ENCODE measurements at regions not wholly inside any gene's neighbourhood (a gene's known extent, or its start where the extent isn't known, plus 50 kb on each side); places are given as distances from the start of the nearest gene placed in this dataset.

DNA sequence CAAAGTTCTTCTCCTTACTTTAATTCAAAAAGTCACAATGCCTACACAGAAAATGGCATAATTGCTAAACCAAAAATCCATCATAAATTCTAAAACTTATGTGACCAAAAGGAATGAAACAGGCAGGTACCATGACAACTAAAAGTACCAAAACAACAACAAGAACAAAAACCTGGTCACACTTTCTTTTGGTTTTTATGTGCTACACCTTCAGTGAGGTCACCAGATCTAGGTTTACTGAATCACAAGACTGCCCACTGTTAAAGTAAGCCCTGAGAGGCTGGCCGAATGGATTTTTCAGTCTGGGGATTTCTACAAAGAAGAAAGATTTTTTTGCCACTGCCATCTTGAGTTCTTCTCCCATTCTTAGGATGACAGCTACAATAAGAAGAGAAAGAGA is 583.0 kb upstream of the PKN2 start:
- TF ChIP-seq CTCF (IDR thresholded peaks at IDR 0.05; ENCODE audit: insufficient read depth, low read depth, low read length), result no peak
- DNase-seq (ENCODE audit: low read depth), result no peak
- no peak overlapping the region for H3K4me3 ChIP-seq (ENCODE audit: low read depth, low read length)

GRCh38 chr1:88104236-88104635 is 579.8 kb upstream of the PKN2 start:
- TF ChIP-seq CTCF (IDR thresholded peaks at IDR 0.05; ENCODE audit: insufficient read depth, low read depth, low read length), result no peak
- no peak overlapping the region for H3K4me3 ChIP-seq (ENCODE audit: low read depth, low read length)
- no peak for DNase-seq (ENCODE audit: low read depth)

DNA sequence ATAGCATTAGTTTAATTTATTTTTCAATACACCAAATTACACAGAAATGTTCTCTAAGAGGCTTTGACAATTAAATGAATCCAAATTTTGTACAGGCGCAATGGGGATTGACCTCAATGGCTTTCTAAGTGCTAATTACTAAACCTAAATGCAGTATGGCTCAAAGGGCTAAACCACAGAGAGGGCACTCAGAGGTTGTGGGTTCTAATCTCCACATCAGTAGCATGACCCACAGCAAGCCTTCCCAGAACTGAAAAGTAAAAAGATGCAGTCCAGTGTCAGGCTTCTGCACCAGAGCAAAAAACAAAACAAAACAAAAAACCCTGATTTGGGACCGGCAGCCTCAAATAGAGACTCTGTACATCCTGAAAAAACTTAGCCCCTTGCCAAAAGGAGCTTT is 579.2 kb upstream of the PKN2 start:
- no peak overlapping the region for H3K4me3 ChIP-seq (ENCODE audit: low read depth, low read length)
- DNase-seq (ENCODE audit: low read depth), result no peak
- TF ChIP-seq CTCF (IDR thresholded peaks at IDR 0.05; ENCODE audit: insufficient read depth, low read depth, low read length), result no peak

- no peak for TF ChIP-seq CTCF (IDR thresholded peaks at IDR 0.05; ENCODE audit: insufficient read depth, low read depth, low read length)
- no peak for DNase-seq (ENCODE audit: low read depth)
Measured at GRCh38 chr1:88111816-88112215, 572.3 kb upstream of the PKN2 start.

DNA sequence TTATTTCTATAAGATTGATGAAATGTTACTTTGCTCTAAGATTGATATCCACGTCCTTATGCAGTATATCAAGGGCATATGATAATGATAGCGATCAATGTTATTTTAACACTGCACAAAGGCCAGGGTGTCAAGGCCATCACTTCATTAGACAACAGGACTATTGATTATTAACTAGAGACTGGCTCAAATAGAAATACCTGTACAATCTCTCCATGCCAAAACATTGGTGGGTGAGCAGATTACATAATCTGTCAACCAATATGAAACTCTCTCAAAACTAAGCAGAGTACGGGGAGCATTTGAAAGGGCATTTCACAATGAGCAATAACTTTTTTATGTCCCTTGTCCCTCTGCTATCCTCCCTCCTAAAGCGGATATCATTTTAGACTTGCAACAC is 566.5 kb upstream of the PKN2 start:
- TF ChIP-seq CTCF (IDR thresholded peaks at IDR 0.05; ENCODE audit: insufficient read depth, low read depth, low read length), result no peak
- no peak overlapping the region for H3K4me3 ChIP-seq (ENCODE audit: low read depth, low read length)

More at GRCh38 chr1:88111816-88112215, 572.3 kb upstream of the PKN2 start:
- H3K4me3 ChIP-seq (ENCODE audit: low read depth, low read length), result no peak overlapping the region

GRCh38 chr1:88118176-88118845 is 565.8 kb upstream of the PKN2 start:
- no peak for DNase-seq (ENCODE audit: low read depth)
- H3K4me3 ChIP-seq (ENCODE audit: low read depth, low read length), result no peak overlapping the region
- no peak for TF ChIP-seq CTCF (IDR thresholded peaks at IDR 0.05; ENCODE audit: insufficient read depth, low read depth, low read length)

More for the DNA sequence above, 566.5 kb upstream of the PKN2 start:
- no peak for DNase-seq (ENCODE audit: low read depth)

GRCh38 chr1:88124614-88125013 is 559.5 kb upstream of the PKN2 start:
- no peak overlapping the region for H3K4me3 ChIP-seq (ENCODE audit: low read depth, low read length)
- DNase-seq (ENCODE audit: low read depth), result no peak
- no peak for TF ChIP-seq CTCF (IDR thresholded peaks at IDR 0.05; ENCODE audit: insufficient read depth, low read depth, low read length)
